NT2/D1 (cell line): ENCODE measurements at regions not wholly inside any gene's neighbourhood (a gene's known extent, or its start where the extent isn't known, plus 50 kb on each side); places are given as distances from the start of the nearest gene placed in this dataset.

ENCODE experiments used
- DNase-seq: peaks from one replicate; pipeline ENCODE4 v3.0.0-alpha.2; 2011; ENCODE audit warnings: low read depth, low spot score
- H3K27me3 ChIP-seq: 2 replicates; pipeline ENCODE4 v1.6.0; 2011; ENCODE audit warnings: mild to moderate bottlenecking; ENCODE audit not compliant: insufficient read length, insufficient read depth
- H3K36me3 ChIP-seq: 2 replicates; pipeline ENCODE4 v1.6.1; 2011; ENCODE audit warnings: mild to moderate bottlenecking, low read length, mixed read lengths; ENCODE audit not compliant: insufficient read depth, insufficient read length
- H3K4me1 ChIP-seq: 2 replicates; pipeline ENCODE4 v1.5.1; 2011; ENCODE audit not compliant: insufficient read depth, insufficient read length
- H3K4me3 ChIP-seq: 2 replicates; pipeline ENCODE4 v1.5.1; 2011; ENCODE audit warnings: low read depth; ENCODE audit not compliant: insufficient read length
- H3K9ac ChIP-seq: 2 replicates; pipeline ENCODE4 v1.6.0; 2011; ENCODE audit warnings: low read depth; ENCODE audit not compliant: insufficient read length
- H3K9me3 ChIP-seq: 2 replicates; pipeline ENCODE4 v1.5.1; 2011; ENCODE audit warnings: mild to moderate bottlenecking, low read length; ENCODE audit not compliant: insufficient read depth
- SUZ12 ChIP-seq: IDR thresholded peaks from 2 replicates; pipeline ENCODE4 v1.6.1; 2011; ENCODE audit not compliant: insufficient read length, insufficient read depth; ENCODE audit errors: extremely low read depth
- YY1 ChIP-seq: IDR thresholded peaks from 2 replicates; pipeline ENCODE4 v1.6.1; 2011; ENCODE audit not compliant: insufficient read length, insufficient read depth
- ZNF274 ChIP-seq: IDR thresholded peaks from 2 replicates; pipeline ENCODE4 v1.6.1; 2011; ENCODE audit warnings: mild to moderate bottlenecking, low read depth, low read length

GRCh38 chr6:149209871-149210775, 107.4 kb upstream of the TAB2 start:
- DNase-seq = no peak
- Histone ChIP-seq H3K4me3 (no peak overlapping the region), H3K36me3 (no peaks in the 10 kb centered on the region), H3K4me1 (no peaks in the 10 kb centered on the region), H3K9ac (no peak overlapping the region), H3K27me3 (no peaks in the 10 kb centered on the region), H3K9me3 (no peaks in the 10 kb centered on the region)
- TF ChIP-seq YY1 (no peak), ZNF274 (no peak), SUZ12 (no peak)

- Histone ChIP-seq H3K27me3 (no peaks in the 10 kb centered on the region), H3K4me3 (no peak overlapping the region), H3K4me1 (no peaks in the 10 kb centered on the region), H3K9me3 (no peaks in the 10 kb centered on the region), H3K9ac (no peak overlapping the region), H3K36me3 (no peaks in the 10 kb centered on the region)
- no peak for DNase-seq
- no peak for TF ChIP-seq YY1
Measured at GRCh38 chr6:149211046-149211571, 106.4 kb upstream of the TAB2 start.

- Histone ChIP-seq H3K4me1 (peaks cover 2% of the 10 kb centered on the region), H3K36me3 (no peaks in the 10 kb centered on the region), H3K27me3 (no peaks in the 10 kb centered on the region), H3K4me3 (no peak overlapping the region), H3K9me3 (no peaks in the 10 kb centered on the region), H3K9ac (no peak overlapping the region)
- DNase-seq = no peak
- TF ChIP-seq YY1 = no peak
Measured at GRCh38 chr6:149212206-149212605, 105.3 kb upstream of the TAB2 start.

- Histone ChIP-seq H3K9ac (no peak overlapping the region), H3K36me3 (no peaks in the 10 kb centered on the region), H3K4me3 (no peak overlapping the region), H3K9me3 (0 out of 2 replicates have a peak, but pooled peaks cover 6% of the 10 kb centered on the region), H3K27me3 (no peaks in the 10 kb centered on the region), H3K4me1 (peaks cover 2% of the 10 kb centered on the region)
- DNase-seq = no peak
- no peak for TF ChIP-seq SUZ12
- TF ChIP-seq YY1 = no peak
- TF ChIP-seq ZNF274 = no peak
Measured at GRCh38 chr6:149212892-149213801, 104.4 kb upstream of the TAB2 start.

- 0 out of 2 replicates have a peak, but pooled peaks cover 6% of the 10 kb centered on the region for H3K9me3 ChIP-seq
- no peak overlapping the region for H3K4me3 ChIP-seq
- no peaks in the 10 kb centered on the region for H3K27me3 ChIP-seq
- no peak overlapping the region for H3K9ac ChIP-seq
- TF ChIP-seq SUZ12 (no peak), YY1 (no peak), ZNF274 (no peak)
- H3K4me1 ChIP-seq = peaks cover 2% of the 10 kb centered on the region
- DNase-seq = no peak
- H3K36me3 ChIP-seq = no peaks in the 10 kb centered on the region
Measured at GRCh38 chr6:149213829-149214228, 103.7 kb upstream of the TAB2 start.

GRCh38 chr6:149216459-149216858, 101.1 kb upstream of the TAB2 start:
- H3K27me3 ChIP-seq = no peaks in the 10 kb centered on the region
- TF ChIP-seq ZNF274 (no peak), SUZ12 (no peak), YY1 (no peak)
- peaks cover 2% of the 10 kb centered on the region for H3K4me1 ChIP-seq
- no peaks in the 10 kb centered on the region for H3K36me3 ChIP-seq
- peak; percentile 51 for DNase-seq
- H3K9me3 ChIP-seq = 0 out of 2 replicates have a peak, but pooled peaks cover 6% of the 10 kb centered on the region
- H3K9ac ChIP-seq = no peak overlapping the region
- no peak overlapping the region for H3K4me3 ChIP-seq

- DNase-seq = no peak
- no peaks in the 10 kb centered on the region for H3K27me3 ChIP-seq
- no peaks in the 10 kb centered on the region for H3K36me3 ChIP-seq
- TF ChIP-seq ZNF274 (no peak), SUZ12 (no peak), YY1 (no peak)
- peaks cover 2% of the 10 kb centered on the region for H3K4me1 ChIP-seq
- no peak overlapping the region for H3K9ac ChIP-seq
- H3K4me3 ChIP-seq = no peak overlapping the region
- H3K9me3 ChIP-seq = 0 out of 2 replicates have a peak, but pooled peaks cover 6% of the 10 kb centered on the region
Measured at GRCh38 chr6:149217466-149217888, 100.0 kb upstream of the TAB2 start.
